ENCODE measurements at regions not wholly inside any gene's neighbourhood (a gene's known extent, or its start where the extent isn't known, plus 50 kb on each side); places are given as distances from the start of the nearest gene placed in this dataset.

- ChIA-PET CTCF (no interaction called here), POLR2A (no interaction called here)
- no peaks in the 10 kb centered on the region for H3K27me3 ChIP-seq (replicated peaks in 2 of 5; ENCODE audit: control insufficient read depth in 4 of 5, insufficient read depth in 5 of 5, low read length in 4 of 5)
- H3K4me3 ChIP-seq (ENCODE audit: control insufficient read depth in 1 of 7, extremely low read depth in 1 of 7, insufficient read depth in 4 of 7, low read depth in 2 of 7, low read length in 6 of 7), result no peak overlapping the region
- no peaks in the 10 kb centered on the region for H3K9me3 ChIP-seq (ENCODE audit: control extremely low read depth in 1 of 5, control insufficient read depth in 4 of 5, insufficient read depth in 2 of 5, low read depth in 1 of 5, low read length in 4 of 5)
- peak in 2 of 3 donors; percentile 26 to 29 for DNase-seq
- no peaks in the 10 kb centered on the region for H3K36me3 ChIP-seq (ENCODE audit: control insufficient read depth in 4 of 4, insufficient read depth in 4 of 4, low read length in 3 of 4)
- H3K4me1 ChIP-seq (ENCODE audit: control extremely low read depth in 1 of 4, control insufficient read depth in 4 of 4, insufficient read depth in 4 of 4, low read length in 3 of 4), result no peaks in the 10 kb centered on the region
- WGBS (ENCODE audit: insufficient coverage), result 89% methylated on average over 1 of the region's 2 CpGs
- H3K27ac ChIP-seq (ENCODE audit: insufficient read depth in 1 of 2, low read depth in 1 of 2, low read length in 2 of 2, poor library complexity in 1 of 2, severe bottlenecking in 2 of 2), result no peak overlapping the region
Observed at GRCh38 chr20:60271597-60271996, 313.4 kb downstream of the CDH26 start.

- Histone ChIP-seq H3K4me1 (ENCODE audit: control extremely low read depth in 1 of 4, control insufficient read depth in 4 of 4, insufficient read depth in 4 of 4, low read length in 3 of 4) (no peaks in the 10 kb centered on the region), H3K4me3 (ENCODE audit: control insufficient read depth in 1 of 7, extremely low read depth in 1 of 7, insufficient read depth in 4 of 7, low read depth in 2 of 7, low read length in 6 of 7) (no peak overlapping the region), H3K27me3 (replicated peaks in 2 of 5; ENCODE audit: control insufficient read depth in 4 of 5, insufficient read depth in 5 of 5, low read length in 4 of 5) (peaks cover 0 to 5% (median 0%) of the 10 kb centered on the region in 5 experiments), H3K27ac (ENCODE audit: insufficient read depth in 1 of 2, low read depth in 1 of 2, low read length in 2 of 2, poor library complexity in 1 of 2, severe bottlenecking in 2 of 2) (no peak overlapping the region), H3K9me3 (ENCODE audit: control extremely low read depth in 1 of 5, control insufficient read depth in 4 of 5, insufficient read depth in 2 of 5, low read depth in 1 of 5, low read length in 4 of 5) (no peaks in the 10 kb centered on the region), H3K36me3 (ENCODE audit: control insufficient read depth in 4 of 4, insufficient read depth in 4 of 4, low read length in 3 of 4) (no peaks in the 10 kb centered on the region)
- CTCF ChIA-PET, result no interaction called here
- WGBS (ENCODE audit: insufficient coverage), result 98% methylated on average over 6 of the region's 6 CpGs
- POLR2A ChIA-PET, result no interaction called here
- DNase-seq, result no peak
Observed at GRCh38 chr20:60272790-60273189, 314.6 kb downstream of the CDH26 start.

- DNase-seq, result no peak
- ChIA-PET CTCF (interaction anchor here (1.2 kb wide), 1 partner anchor 12 kb away, joined by 4 read pairs; no protein-coding TSS in a partner anchor), POLR2A (no interaction called here)
- Histone ChIP-seq H3K27me3 (replicated peaks in 2 of 5; ENCODE audit: control insufficient read depth in 4 of 5, insufficient read depth in 5 of 5, low read length in 4 of 5) (peaks cover 0 to 5% (median 0%) of the 10 kb centered on the region in 5 experiments), H3K9me3 (ENCODE audit: control extremely low read depth in 1 of 5, control insufficient read depth in 4 of 5, insufficient read depth in 2 of 5, low read depth in 1 of 5, low read length in 4 of 5) (no peaks in the 10 kb centered on the region), H3K4me1 (ENCODE audit: control extremely low read depth in 1 of 4, control insufficient read depth in 4 of 4, insufficient read depth in 4 of 4, low read length in 3 of 4) (no peaks in the 10 kb centered on the region), H3K27ac (ENCODE audit: insufficient read depth in 1 of 2, low read depth in 1 of 2, low read length in 2 of 2, poor library complexity in 1 of 2, severe bottlenecking in 2 of 2) (no peak overlapping the region), H3K36me3 (ENCODE audit: control insufficient read depth in 4 of 4, insufficient read depth in 4 of 4, low read length in 3 of 4) (no peaks in the 10 kb centered on the region), H3K4me3 (ENCODE audit: control insufficient read depth in 1 of 7, extremely low read depth in 1 of 7, insufficient read depth in 4 of 7, low read depth in 2 of 7, low read length in 6 of 7) (no peak overlapping the region)
- 100% methylated on average over 2 of the region's 3 CpGs for WGBS (ENCODE audit: insufficient coverage)
Observed at GRCh38 chr20:60274717-60275116, 316.5 kb downstream of the CDH26 start.

GRCh38 chr20:60281295-60281694 lies 323.1 kb downstream of the CDH26 start:
- CTCF ChIA-PET, result no interaction called here
- no peak for DNase-seq
- Histone ChIP-seq H3K27me3 (replicated peaks in 2 of 5; ENCODE audit: control insufficient read depth in 4 of 5, insufficient read depth in 5 of 5, low read length in 4 of 5) (peaks cover 0 to 5% (median 0%) of the 10 kb centered on the region in 5 experiments), H3K27ac (ENCODE audit: insufficient read depth in 1 of 2, low read depth in 1 of 2, low read length in 2 of 2, poor library complexity in 1 of 2, severe bottlenecking in 2 of 2) (no peak overlapping the region), H3K4me1 (ENCODE audit: control extremely low read depth in 1 of 4, control insufficient read depth in 4 of 4, insufficient read depth in 4 of 4, low read length in 3 of 4) (no peaks in the 10 kb centered on the region), H3K4me3 (ENCODE audit: control insufficient read depth in 1 of 7, extremely low read depth in 1 of 7, insufficient read depth in 4 of 7, low read depth in 2 of 7, low read length in 6 of 7) (no peak overlapping the region), H3K9me3 (ENCODE audit: control extremely low read depth in 1 of 5, control insufficient read depth in 4 of 5, insufficient read depth in 2 of 5, low read depth in 1 of 5, low read length in 4 of 5) (peaks cover 0 to 13% (median 6%) of the 10 kb centered on the region in 5 experiments), H3K36me3 (ENCODE audit: control insufficient read depth in 4 of 4, insufficient read depth in 4 of 4, low read length in 3 of 4) (no peaks in the 10 kb centered on the region)
- WGBS (ENCODE audit: insufficient coverage), result 98% methylated on average over 5 of the region's 6 CpGs
- POLR2A ChIA-PET, result no interaction called here

GRCh38 chr20:60283281-60283680 lies 325.1 kb downstream of the CDH26 start:
- ChIA-PET CTCF (no interaction called here), POLR2A (no interaction called here)
- no peaks in the 10 kb centered on the region for H3K27me3 ChIP-seq (replicated peaks in 2 of 5; ENCODE audit: control insufficient read depth in 4 of 5, insufficient read depth in 5 of 5, low read length in 4 of 5)
- H3K4me3 ChIP-seq (ENCODE audit: control insufficient read depth in 1 of 7, extremely low read depth in 1 of 7, insufficient read depth in 4 of 7, low read depth in 2 of 7, low read length in 6 of 7), result no peak overlapping the region
- no peaks in the 10 kb centered on the region for H3K4me1 ChIP-seq (ENCODE audit: control extremely low read depth in 1 of 4, control insufficient read depth in 4 of 4, insufficient read depth in 4 of 4, low read length in 3 of 4)
- no peak overlapping the region for H3K27ac ChIP-seq (ENCODE audit: insufficient read depth in 1 of 2, low read depth in 1 of 2, low read length in 2 of 2, poor library complexity in 1 of 2, severe bottlenecking in 2 of 2)
- no peaks in the 10 kb centered on the region for H3K36me3 ChIP-seq (ENCODE audit: control insufficient read depth in 4 of 4, insufficient read depth in 4 of 4, low read length in 3 of 4)
- peaks cover 4 to 17% (median 7%) of the 10 kb centered on the region in 5 experiments for H3K9me3 ChIP-seq (ENCODE audit: control extremely low read depth in 1 of 5, control insufficient read depth in 4 of 5, insufficient read depth in 2 of 5, low read depth in 1 of 5, low read length in 4 of 5)
- DNase-seq, result no peak

- Histone ChIP-seq H3K27ac (ENCODE audit: insufficient read depth in 1 of 2, low read depth in 1 of 2, low read length in 2 of 2, poor library complexity in 1 of 2, severe bottlenecking in 2 of 2) (no peak overlapping the region), H3K36me3 (ENCODE audit: control insufficient read depth in 4 of 4, insufficient read depth in 4 of 4, low read length in 3 of 4) (no peaks in the 10 kb centered on the region), H3K4me1 (ENCODE audit: control extremely low read depth in 1 of 4, control insufficient read depth in 4 of 4, insufficient read depth in 4 of 4, low read length in 3 of 4) (no peaks in the 10 kb centered on the region), H3K9me3 (ENCODE audit: control extremely low read depth in 1 of 5, control insufficient read depth in 4 of 5, insufficient read depth in 2 of 5, low read depth in 1 of 5, low read length in 4 of 5) (peaks cover 8 to 39% (median 17%) of the 10 kb centered on the region in 5 experiments), H3K4me3 (ENCODE audit: control insufficient read depth in 1 of 7, extremely low read depth in 1 of 7, insufficient read depth in 4 of 7, low read depth in 2 of 7, low read length in 6 of 7) (no peak overlapping the region), H3K27me3 (replicated peaks in 2 of 5; ENCODE audit: control insufficient read depth in 4 of 5, insufficient read depth in 5 of 5, low read length in 4 of 5) (no peaks in the 10 kb centered on the region)
- POLR2A ChIA-PET, result no interaction called here
- WGBS (ENCODE audit: insufficient coverage), result 96% methylated on average over 3 of the region's 3 CpGs
- DNase-seq, result no peak
- CTCF ChIA-PET, result no interaction called here
Observed at GRCh38 chr20:60286764-60287163, 328.5 kb downstream of the CDH26 start.

GRCh38 chr20:60288945-60289344 lies 330.7 kb downstream of the CDH26 start:
- POLR2A ChIA-PET, result no interaction called here
- H3K4me1 ChIP-seq (ENCODE audit: control extremely low read depth in 1 of 4, control insufficient read depth in 4 of 4, insufficient read depth in 4 of 4, low read length in 3 of 4), result peaks cover 0 to 5% (median 0%) of the 10 kb centered on the region in 4 experiments
- no peak overlapping the region for H3K4me3 ChIP-seq (ENCODE audit: control insufficient read depth in 1 of 7, extremely low read depth in 1 of 7, insufficient read depth in 4 of 7, low read depth in 2 of 7, low read length in 6 of 7)
- no peak for DNase-seq
- peaks cover 7 to 38% (median 18%) of the 10 kb centered on the region in 5 experiments for H3K9me3 ChIP-seq (ENCODE audit: control extremely low read depth in 1 of 5, control insufficient read depth in 4 of 5, insufficient read depth in 2 of 5, low read depth in 1 of 5, low read length in 4 of 5)
- H3K27me3 ChIP-seq (replicated peaks in 2 of 5; ENCODE audit: control insufficient read depth in 4 of 5, insufficient read depth in 5 of 5, low read length in 4 of 5), result no peaks in the 10 kb centered on the region
- CTCF ChIA-PET, result no interaction called here
- H3K27ac ChIP-seq (ENCODE audit: insufficient read depth in 1 of 2, low read depth in 1 of 2, low read length in 2 of 2, poor library complexity in 1 of 2, severe bottlenecking in 2 of 2), result no peak overlapping the region
- no peaks in the 10 kb centered on the region for H3K36me3 ChIP-seq (ENCODE audit: control insufficient read depth in 4 of 4, insufficient read depth in 4 of 4, low read length in 3 of 4)
- 100% methylated on average over 1 of the region's 2 CpGs for WGBS (ENCODE audit: insufficient coverage)

Data from common myeloid progenitor, CD34-positive (primary cell).